Eye (tissue), 1 donor: ENCODE measurements at regions not wholly inside any gene's neighbourhood (a gene's known extent, or its start where the extent isn't known, plus 50 kb on each side); places are given as distances from the start of the nearest gene placed in this dataset.
A peak's percentile ranks its signal among the peaks of the same experiment; 100 is the strongest.

Experiments
- DNase-seq: peaks from one replicate; pipeline ENCODE4 v3.0.0-alpha.2; 2015

GRCh38 chr20:21820688-21821087 lies 115.2 kb downstream of the PAX1 start:
- peak; percentile 34 for DNase-seq

- DNase-seq, result no peak
Measured at GRCh38 chr20:21820045-21820444, 114.6 kb downstream of the PAX1 start.

DNA sequence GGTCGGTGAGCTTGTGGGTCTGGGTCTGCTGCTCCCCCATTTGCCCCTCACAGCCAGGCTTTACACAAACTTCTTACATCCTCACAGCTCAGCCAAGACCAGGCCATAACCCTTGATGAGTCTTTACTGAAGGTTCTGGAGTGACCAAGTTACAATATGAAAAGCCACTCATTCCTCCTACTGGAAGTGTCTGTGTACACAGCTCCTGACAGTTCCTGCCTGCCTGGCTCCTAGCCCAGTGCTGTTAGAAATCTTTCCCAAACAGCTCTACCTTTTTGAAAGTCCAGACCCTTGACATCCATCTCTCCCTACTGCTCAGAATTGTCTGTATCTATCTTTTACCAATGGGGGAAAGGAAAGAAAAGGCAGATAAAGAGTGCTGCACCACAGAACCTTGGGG lies 106.9 kb downstream of the PAX1 start:
- DNase-seq, result no peak

DNA sequence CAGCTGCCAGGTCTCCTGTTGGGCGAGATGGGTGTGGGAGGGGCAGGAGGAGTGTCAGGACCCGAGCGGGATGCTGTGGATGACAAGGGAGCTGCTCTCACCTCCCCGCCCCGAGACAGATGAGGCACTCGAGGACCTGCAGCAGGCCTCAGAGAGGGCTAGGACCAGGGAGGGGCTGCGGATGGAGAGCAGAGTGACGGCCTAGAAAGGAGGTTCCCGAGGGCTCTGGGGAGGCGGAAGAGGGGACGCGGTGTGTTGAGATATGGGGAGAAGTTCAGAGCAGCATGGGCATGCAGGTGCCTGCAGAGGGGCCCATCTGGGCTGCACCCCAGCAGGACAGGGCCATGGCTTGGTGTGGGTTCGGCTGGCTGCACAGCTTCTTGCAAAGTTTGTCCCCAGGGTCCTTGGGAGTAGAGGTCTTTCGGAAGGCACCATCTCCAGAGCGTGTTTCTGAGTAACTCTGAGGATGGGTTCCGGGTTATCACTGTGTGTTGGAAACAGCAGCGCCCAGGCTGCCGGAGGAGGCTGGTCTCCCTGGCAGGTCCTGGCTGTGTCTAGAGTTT lies 104.6 kb downstream of the PAX1 start:
- no peak for DNase-seq

- peak; percentile 68 for DNase-seq
Measured at GRCh38 chr20:21808863-21809664, 103.6 kb downstream of the PAX1 start.

- no peak for DNase-seq
Measured at GRCh38 chr20:21808139-21808538, 102.7 kb downstream of the PAX1 start.

GRCh38 chr20:21804802-21805201 lies 99.3 kb downstream of the PAX1 start:
- DNase-seq, result no peak

DNA sequence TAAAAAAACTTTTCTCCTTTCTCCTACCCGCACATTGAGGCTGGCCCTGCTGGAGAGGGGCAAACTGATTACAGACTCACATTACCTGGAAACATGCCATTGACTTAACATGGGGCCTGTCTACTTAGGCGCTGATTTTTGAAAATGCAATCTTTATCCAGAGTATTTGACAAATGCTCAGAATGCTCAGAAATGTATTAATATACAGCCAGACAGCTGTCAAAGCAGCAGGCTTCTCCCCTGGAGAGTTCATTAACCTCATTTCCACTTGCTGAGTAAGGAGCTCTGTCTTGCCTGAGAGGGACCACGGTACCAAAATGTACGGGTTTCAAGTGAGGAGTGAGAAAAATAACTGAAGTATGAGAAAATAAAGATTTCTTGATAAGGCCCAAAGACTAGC lies 95.7 kb downstream of the PAX1 start:
- no peak for DNase-seq

DNA sequence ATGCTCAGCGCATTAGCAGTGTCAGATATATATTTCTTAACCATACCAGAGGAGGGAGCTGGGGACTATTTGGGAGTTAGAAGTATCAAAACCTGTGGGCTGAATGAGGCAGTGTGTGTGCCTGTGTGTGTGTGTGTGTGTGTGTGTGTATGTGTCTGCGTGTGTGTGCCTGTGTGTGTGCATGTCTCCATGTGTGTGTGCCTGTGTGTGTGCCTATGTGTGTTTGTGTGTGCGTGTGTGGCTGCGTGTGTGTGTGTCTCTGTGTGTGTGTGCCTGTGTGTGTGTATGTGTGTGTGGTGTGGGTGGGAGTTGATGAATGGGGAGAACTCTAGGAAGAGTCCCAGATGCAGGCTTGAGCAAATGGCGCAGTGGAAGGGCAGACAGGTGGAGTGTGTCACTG lies 92.9 kb downstream of the PAX1 start:
- no peak for DNase-seq

GRCh38 chr20:21796059-21796458 lies 90.6 kb downstream of the PAX1 start:
- no peak for DNase-seq

- no peak for DNase-seq
Measured at GRCh38 chr20:21788082-21788481, 82.6 kb downstream of the PAX1 start.

- DNase-seq, result no peak
Measured at GRCh38 chr20:21781446-21782075, 76.1 kb downstream of the PAX1 start.

GRCh38 chr20:21780528-21780927 lies 75.1 kb downstream of the PAX1 start:
- no peak for DNase-seq
